Fibroblast of mammary gland (primary cell): ENCODE measurements at regions not wholly inside any gene's neighbourhood (a gene's known extent, or its start where the extent isn't known, plus 50 kb on each side); places are given as distances from the start of the nearest gene placed in this dataset.

Experiments used
- DNase-seq: peaks from one replicate; pipeline ENCODE4 v3.0.0-alpha.2; 2010; ENCODE audit warnings: low read depth
- H3K4me3 ChIP-seq: 2 replicates; pipeline ENCODE4 v1.5.1; 2011; ENCODE audit warnings: low read depth, mild to moderate bottlenecking, low read length, moderate library complexity; ENCODE audit not compliant: control insufficient read depth
- TF ChIP-seq, protein P1 (sequence below): conservative IDR thresholded peaks from 2 replicates; pipeline ENCODE4 v1.5.1; 2011; ENCODE audit warnings: low read depth, low read length, inconsistent platforms; ENCODE audit not compliant: control insufficient read depth, insufficient read depth

DNA sequence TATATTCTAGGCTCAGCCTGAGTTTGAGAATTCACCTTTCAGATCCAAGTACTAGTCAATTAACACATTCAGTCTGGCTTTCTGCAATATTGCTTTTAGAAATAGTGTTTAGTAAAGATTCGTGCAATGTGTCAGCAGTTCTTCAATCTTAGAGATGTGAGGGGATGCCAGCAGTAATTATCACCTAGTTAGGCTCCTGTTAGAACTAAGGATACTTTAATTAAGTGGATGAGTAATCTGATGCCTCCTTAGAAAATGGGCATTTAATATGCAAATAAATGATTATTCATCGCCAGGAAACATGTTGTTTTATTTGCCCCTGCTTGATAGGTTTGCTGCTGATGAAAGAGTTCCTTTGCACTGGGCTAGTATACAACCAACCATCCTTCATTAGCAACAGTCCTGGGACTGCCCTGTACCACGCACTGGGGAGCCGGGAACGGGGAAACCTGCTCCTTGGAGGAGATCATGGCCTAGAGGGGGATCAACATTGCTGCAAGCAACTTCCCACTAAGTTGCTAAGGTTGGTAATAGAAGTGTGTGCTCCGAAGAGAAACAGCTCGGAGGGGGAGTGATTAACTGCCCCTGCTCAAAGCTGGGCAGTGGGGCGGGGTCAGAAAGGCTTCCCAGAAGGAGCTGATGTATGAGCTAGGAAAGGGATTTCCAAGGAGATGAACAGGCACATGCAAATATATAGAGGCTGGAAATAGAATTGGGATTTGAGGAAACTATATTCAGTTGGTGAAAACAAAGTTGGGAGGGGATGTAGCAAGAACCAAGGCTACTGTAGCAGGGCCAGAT is 231.8 kb downstream of the DRD1 start:
- no peak overlapping the region for H3K4me3 ChIP-seq
- TF ChIP-seq, protein P1, sequence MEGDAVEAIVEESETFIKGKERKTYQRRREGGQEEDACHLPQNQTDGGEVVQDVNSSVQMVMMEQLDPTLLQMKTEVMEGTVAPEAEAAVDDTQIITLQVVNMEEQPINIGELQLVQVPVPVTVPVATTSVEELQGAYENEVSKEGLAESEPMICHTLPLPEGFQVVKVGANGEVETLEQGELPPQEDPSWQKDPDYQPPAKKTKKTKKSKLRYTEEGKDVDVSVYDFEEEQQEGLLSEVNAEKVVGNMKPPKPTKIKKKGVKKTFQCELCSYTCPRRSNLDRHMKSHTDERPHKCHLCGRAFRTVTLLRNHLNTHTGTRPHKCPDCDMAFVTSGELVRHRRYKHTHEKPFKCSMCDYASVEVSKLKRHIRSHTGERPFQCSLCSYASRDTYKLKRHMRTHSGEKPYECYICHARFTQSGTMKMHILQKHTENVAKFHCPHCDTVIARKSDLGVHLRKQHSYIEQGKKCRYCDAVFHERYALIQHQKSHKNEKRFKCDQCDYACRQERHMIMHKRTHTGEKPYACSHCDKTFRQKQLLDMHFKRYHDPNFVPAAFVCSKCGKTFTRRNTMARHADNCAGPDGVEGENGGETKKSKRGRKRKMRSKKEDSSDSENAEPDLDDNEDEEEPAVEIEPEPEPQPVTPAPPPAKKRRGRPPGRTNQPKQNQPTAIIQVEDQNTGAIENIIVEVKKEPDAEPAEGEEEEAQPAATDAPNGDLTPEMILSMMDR, result no peak
- no peak for DNase-seq

GRCh38 chr5:175207321-175208040 is 236.5 kb downstream of the DRD1 start:
- no peak overlapping the region for H3K4me3 ChIP-seq
- TF ChIP-seq, protein P1, result no peak
- DNase-seq, result no peak

DNA sequence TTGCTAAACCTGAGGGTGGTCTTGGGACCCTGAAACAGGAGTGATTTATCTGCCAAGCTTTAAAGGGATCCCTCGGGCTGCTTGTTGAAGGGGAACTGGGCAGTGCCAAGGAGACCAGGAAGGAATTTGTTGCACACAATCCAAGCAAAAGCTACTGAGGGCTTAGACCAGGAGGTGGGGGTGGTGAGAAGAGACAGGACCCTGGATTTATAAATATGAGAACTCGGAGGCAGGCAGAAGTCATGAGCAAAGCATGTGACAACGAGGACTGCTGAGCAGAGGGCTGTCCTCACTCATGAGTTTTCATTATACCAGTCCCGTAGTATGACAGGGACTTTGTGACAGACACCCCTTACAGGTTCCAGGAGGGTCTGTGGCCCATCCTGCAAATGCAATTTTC is 237.3 kb downstream of the DRD1 start:
- DNase-seq, result no peak
- TF ChIP-seq, protein P1, result no peak
- H3K4me3 ChIP-seq, result no peak overlapping the region

DNA sequence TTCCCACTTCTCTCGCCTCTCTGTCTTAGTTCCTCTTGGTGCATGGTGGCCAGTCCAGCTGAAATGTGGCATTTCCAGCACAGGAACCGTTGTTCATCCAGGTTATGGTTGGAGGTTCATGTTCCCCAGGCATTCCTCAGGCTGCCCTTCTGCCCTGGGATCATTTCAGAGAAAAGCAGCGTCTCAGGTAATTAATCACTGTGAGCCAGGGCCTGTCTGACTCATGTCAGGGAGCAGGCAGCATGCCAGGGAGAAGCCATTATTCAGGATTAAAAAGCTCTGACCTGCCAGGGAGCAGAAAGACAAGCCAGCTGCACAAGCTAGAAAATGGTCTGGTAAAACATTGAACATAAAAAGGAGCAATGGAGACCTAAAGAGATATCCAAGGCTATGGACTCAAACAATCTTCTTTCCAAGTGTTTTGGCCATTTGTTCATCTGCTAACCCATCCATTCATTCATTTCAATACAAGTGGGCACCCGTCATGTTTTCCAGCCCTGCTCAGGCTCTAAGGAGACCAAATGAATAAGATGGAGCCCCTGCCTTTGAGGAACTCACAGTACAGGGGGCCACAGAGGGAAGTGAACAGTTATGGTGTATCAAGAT is 241.4 kb downstream of the DRD1 start:
- H3K4me3 ChIP-seq, result no peak overlapping the region
- TF ChIP-seq, protein P1, result no peak
- DNase-seq, result peak; percentile 35

DNA sequence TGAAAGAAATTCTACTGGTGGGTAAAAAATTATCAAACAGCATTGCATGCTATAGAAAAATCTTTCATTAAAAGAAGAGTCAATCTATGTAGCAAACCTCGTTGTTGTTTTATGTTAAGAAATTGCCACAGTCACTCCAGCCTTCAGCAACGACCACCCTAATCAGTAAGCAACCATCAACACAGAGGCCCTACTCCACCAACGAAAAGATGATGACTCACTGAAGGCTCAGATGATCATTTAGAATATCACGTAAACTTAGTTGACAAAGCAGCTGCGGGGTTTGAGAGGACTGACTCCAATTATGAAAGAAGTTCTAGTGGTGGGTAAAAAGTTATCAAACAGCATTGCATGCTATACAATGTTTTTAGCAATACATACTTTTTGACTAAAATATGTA is 242.6 kb downstream of the DRD1 start:
- no peak for DNase-seq
- TF ChIP-seq, protein P1, result no peak

GRCh38 chr5:175195698-175196656 is 248.0 kb downstream of the DRD1 start:
- TF ChIP-seq, protein P1, result no peak
- no peak overlapping the region for H3K4me3 ChIP-seq
- DNase-seq, result peak; percentile 26

More for the DNA sequence above, 242.6 kb downstream of the DRD1 start:
- no peak overlapping the region for H3K4me3 ChIP-seq
